Fibroblast of upper back skin (primary cell): ENCODE measurements at regions not wholly inside any gene's neighbourhood (a gene's known extent, or its start where the extent isn't known, plus 50 kb on each side); places are given as distances from the start of the nearest gene placed in this dataset.
A peak's percentile ranks its signal among the peaks of the same experiment; 100 is the strongest.

Experiments used
- DNase-seq: peaks from one replicate; pipeline ENCODE4 v3.0.0-alpha.2; 2013

GRCh38 chr2:12828980-12829379, 112.2 kb downstream of the TRIB2 start:
- DNase-seq, result peak; percentile 20

DNA sequence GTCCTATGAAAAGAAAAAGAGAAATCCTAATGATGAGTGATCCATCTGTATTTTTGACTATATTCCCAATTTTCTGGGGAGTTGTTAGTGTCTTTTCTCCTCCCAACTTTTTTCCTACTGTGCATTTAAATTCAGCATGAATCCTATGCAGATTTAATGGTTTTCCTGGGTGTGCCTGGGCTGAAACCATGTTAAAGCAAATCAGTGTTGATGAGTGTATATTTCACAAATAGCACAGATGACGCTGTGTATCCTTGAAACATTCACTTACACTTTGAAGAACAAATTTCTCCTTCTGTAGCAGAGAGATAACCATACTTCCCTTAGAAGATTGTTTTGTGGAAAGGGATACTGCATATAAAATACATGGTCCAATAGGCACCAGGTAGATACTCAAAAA, 114.3 kb downstream of the TRIB2 start:
- DNase-seq, result no peak

DNA sequence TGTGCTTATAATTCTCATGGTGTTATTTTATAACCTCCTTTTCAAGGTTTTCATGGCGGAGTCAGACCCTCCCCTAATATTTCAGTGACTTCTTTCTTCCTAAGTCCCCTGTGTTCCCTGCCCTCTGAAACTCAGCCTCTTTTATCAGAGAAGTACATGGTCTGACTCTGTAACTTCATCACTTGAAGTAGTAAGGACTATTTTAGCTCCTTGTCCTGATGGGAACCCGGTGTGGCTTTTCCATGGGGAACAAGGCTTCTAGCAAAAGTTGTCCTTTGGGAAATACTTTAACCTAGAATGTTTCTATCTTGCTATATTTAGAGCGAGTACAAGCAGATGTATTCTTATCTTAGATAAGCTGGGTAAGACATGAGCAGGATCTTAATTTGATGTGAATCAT, 117.5 kb downstream of the TRIB2 start:
- no peak for DNase-seq

- no peak for DNase-seq
These were observed 119.0 kb downstream of the TRIB2 start for GRCh38 chr2:12835733-12836132.

GRCh38 chr2:12839339-12839738, 122.6 kb downstream of the TRIB2 start:
- DNase-seq, result no peak

DNA sequence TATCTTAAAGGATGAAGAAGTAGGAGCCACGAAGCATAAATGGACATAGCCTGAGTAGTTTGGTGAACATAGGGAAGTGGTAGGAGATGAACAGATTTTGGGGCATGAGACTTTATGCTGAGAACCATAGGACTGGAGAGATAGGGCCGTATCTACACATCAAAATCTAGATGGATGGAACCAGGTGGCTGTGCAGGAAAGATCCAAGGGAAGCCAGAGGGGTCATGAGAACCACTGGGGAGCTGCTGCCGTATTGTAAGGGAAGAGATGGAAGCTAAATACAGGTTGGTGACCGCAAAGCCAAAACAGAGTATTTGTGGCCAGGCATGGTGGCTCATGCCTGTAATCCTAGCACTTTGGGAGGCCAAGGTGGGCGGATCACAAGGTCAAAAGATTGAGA, 124.3 kb downstream of the TRIB2 start:
- DNase-seq, result no peak

GRCh38 chr2:12842917-12843316, 126.2 kb downstream of the TRIB2 start:
- DNase-seq, result no peak

- no peak for DNase-seq
These were observed 127.8 kb downstream of the TRIB2 start for GRCh38 chr2:12844511-12844910.

GRCh38 chr2:12847694-12848575, 131.2 kb downstream of the TRIB2 start:
- DNase-seq, result no peak

DNA sequence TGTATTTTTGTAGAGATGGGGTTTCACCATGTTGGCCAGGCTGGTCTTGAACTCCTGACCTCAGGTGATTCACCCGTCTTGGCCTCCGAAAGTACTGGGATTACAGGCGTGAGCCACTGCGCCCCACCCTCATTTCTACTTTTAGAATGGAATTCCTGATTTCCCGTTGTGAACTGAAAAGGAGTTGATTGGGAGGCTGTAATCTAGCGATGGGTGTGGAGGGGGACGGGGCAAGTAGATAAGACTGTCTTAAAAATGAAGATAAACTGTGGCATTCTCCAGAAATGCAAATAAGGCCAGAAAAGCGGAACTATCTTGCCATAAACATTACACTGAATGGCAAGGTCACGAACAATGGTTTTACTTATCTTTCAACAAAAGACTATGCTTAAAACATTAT, 135.4 kb downstream of the TRIB2 start:
- no peak for DNase-seq

GRCh38 chr2:12854001-12854530, 137.3 kb downstream of the TRIB2 start:
- no peak for DNase-seq

GRCh38 chr2:12855508-12855907, 138.8 kb downstream of the TRIB2 start:
- DNase-seq, result no peak

GRCh38 chr2:12856934-12857601, 140.3 kb downstream of the TRIB2 start:
- peak; percentile 89 for DNase-seq

- no peak for DNase-seq
These were observed 141.2 kb downstream of the TRIB2 start for GRCh38 chr2:12857891-12858290.

DNA sequence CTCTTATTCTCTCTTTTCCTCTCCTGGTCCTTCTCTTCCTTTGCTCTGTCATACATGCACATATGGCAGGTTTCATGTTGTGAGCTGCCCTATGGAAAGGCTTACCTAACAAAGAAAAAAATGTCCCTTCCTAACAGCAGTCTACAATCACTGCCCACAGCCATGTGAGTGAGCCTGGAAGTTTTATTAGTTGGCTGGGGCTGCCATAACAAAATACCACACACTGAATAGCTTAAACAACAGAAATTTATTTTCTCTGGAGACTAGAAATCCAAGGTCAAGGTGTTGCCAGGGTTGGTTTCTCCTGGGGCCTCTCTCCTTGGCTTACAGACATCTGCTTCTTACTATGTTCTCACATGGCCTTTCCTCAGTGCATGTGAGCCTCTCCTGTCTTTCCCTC, 142.1 kb downstream of the TRIB2 start:
- no peak for DNase-seq

GRCh38 chr2:12861344-12861930, 144.7 kb downstream of the TRIB2 start:
- DNase-seq, result peak; percentile 63

- DNase-seq, result no peak
These were observed 145.8 kb downstream of the TRIB2 start for GRCh38 chr2:12862541-12862940.

- DNase-seq, result no peak
These were observed 147.2 kb downstream of the TRIB2 start for GRCh38 chr2:12863937-12864336.

- DNase-seq, result no peak
These were observed 151.0 kb downstream of the TRIB2 start for GRCh38 chr2:12867631-12868287.

- DNase-seq, result no peak
These were observed 154.0 kb downstream of the TRIB2 start for GRCh38 chr2:12870692-12871091.

DNA sequence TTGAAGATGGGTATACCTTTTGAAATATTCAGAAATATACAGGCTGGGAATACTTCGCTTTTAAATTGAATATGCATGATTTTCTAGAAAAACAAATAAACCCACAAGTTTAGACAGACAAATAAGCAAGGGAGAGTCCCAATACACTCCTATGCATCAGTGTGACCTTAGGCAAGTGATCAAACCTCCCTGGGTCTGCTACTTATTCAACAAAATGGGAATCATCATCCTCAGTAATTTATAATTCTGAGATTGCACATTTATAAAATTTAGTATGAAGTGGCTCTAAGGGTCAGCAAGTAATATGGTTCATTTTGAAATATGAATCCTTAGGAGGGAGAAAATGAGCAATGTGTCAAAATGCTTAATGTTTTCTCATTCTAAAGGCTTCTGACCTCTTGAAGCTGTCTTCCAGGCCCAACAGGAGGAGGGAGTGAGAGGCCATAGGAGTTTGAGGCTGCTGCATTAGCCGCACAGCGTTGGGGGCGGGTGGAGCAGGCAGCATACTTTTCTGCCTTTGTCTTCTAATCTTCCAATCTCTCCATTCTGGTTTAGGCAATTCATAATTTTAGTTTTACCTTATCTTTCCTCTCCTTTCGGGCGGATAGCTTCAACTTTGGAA, 155.1 kb downstream of the TRIB2 start:
- no peak for DNase-seq

GRCh38 chr2:12877761-12878160, 161.0 kb downstream of the TRIB2 start:
- no peak for DNase-seq

DNA sequence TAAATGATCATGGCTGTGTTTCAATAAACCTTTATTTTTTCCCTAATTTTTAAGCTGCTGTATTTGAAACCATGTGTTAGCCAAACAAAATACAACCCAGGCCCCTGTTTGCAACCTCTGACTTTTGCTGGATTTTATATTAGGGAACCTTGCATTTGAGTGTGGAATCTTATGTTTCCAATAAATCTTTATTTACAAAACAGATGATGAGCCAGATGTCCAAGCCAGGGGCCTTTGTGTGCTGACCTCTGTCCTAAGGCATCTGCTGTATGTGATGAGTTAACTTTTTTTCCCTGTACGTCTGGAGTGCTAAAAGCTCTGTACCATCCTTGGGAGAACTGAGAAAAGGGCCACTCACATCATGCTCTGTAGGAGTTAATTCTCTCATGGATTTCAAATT, 162.9 kb downstream of the TRIB2 start:
- DNase-seq, result no peak
